GM12892 (cell line): ENCODE measurements at regions not wholly inside any gene's neighbourhood (a gene's known extent, or its start where the extent isn't known, plus 50 kb on each side); places are given as distances from the start of the nearest gene placed in this dataset.

Experiments
- POLR2A ChIP-seq: IDR thresholded peaks from 2 replicates; pipeline ENCODE4 v1.6.1; 2011; ENCODE audit warnings: low read depth, low read length, control low read depth
- POLR2AphosphoS5 ChIP-seq: IDR thresholded peaks from 2 replicates; pipeline ENCODE4 v1.6.1; 2011; ENCODE audit warnings: low read depth, low read length, control low read depth

GRCh38 chr6:140544431-140544830 lies 1170.0 kb upstream of the CITED2 start:
- TF ChIP-seq POLR2A (no peak), POLR2AphosphoS5 (no peak)
